RCC 7860 (cell line): ENCODE measurements at regions not wholly inside any gene's neighbourhood (a gene's known extent, or its start where the extent isn't known, plus 50 kb on each side); places are given as distances from the start of the nearest gene placed in this dataset.
A peak's percentile ranks its signal among the peaks of the same experiment; 100 is the strongest.
"Not testable (repeated sequence)": the region's sequence is repeated elsewhere in the genome, so short reads cannot be mapped to it uniquely, and the experiment has no call there.

ENCODE experiments used
- DNase-seq: peaks from one replicate; pipeline ENCODE4 v3.0.0-alpha.2; 2015; ENCODE audit warnings: low spot score
- FAIRE-seq: peaks from 2 replicates; lab custom pipeline; 2012; peaks lifted over from hg19 to GRCh38; lab: Jason Lieb, UNC

- FAIRE-seq (no peak), DNase-seq (no peak)
These were observed 56.3 kb downstream of the SOX14 start for GRCh38 chr3:137820366-137820765.

- DNase-seq: no peak
- no peak for FAIRE-seq
These were observed 71.0 kb downstream of the SOX14 start for GRCh38 chr3:137835096-137835495.

- DNase-seq: no peak
- no peak for FAIRE-seq
These were observed 81.1 kb downstream of the SOX14 start for GRCh38 chr3:137845194-137845593.

- no peak for DNase-seq
- FAIRE-seq: no peak
These were observed 81.6 kb downstream of the SOX14 start for GRCh38 chr3:137845666-137846065.

- FAIRE-seq (no peak), DNase-seq (no peak)
These were observed 88.3 kb downstream of the SOX14 start for GRCh38 chr3:137852391-137852830.

GRCh38 chr3:137854533-137855261, 90.6 kb downstream of the SOX14 start:
- no peak for DNase-seq
- no peak for FAIRE-seq

- DNase-seq (no peak), FAIRE-seq (no peak)
These were observed 101.9 kb downstream of the SOX14 start for GRCh38 chr3:137866001-137866400.

- FAIRE-seq: no peak
- DNase-seq: no peak
These were observed 102.8 kb downstream of the SOX14 start for GRCh38 chr3:137866933-137867332.

- FAIRE-seq: no peak
- no peak for DNase-seq
These were observed 103.5 kb downstream of the SOX14 start for GRCh38 chr3:137867611-137868010.

- DNase-seq: no peak
These were observed 104.9 kb downstream of the SOX14 start for GRCh38 chr3:137869022-137869421.

GRCh38 chr3:137872589-137872988, 108.5 kb downstream of the SOX14 start:
- DNase-seq, FAIRE-seq: not testable (repeated sequence)

More at GRCh38 chr3:137869022-137869421, 104.9 kb downstream of the SOX14 start:
- FAIRE-seq: no peak

- DNase-seq, FAIRE-seq: not testable (repeated sequence)
These were observed 113.1 kb upstream of the CLDN18 start for GRCh38 chr3:137896842-137897241.

- FAIRE-seq (no peak), DNase-seq (no peak)
These were observed 102.8 kb upstream of the CLDN18 start for GRCh38 chr3:137906985-137907649.

- DNase-seq (no peak), FAIRE-seq (no peak)
These were observed 85.3 kb upstream of the CLDN18 start for GRCh38 chr3:137924628-137925027.

GRCh38 chr3:137925080-137925479, 84.9 kb upstream of the CLDN18 start:
- no peak for DNase-seq

GRCh38 chr3:137926991-137927390, 83.0 kb upstream of the CLDN18 start:
- no peak for FAIRE-seq
- DNase-seq: no peak

More at GRCh38 chr3:137925080-137925479, 84.9 kb upstream of the CLDN18 start:
- no peak for FAIRE-seq

GRCh38 chr3:137930976-137931375, 79.0 kb upstream of the CLDN18 start:
- DNase-seq (no peak), FAIRE-seq (no peak)

GRCh38 chr3:137938876-137939275, 71.1 kb upstream of the CLDN18 start:
- DNase-seq (no peak), FAIRE-seq (no peak)

- DNase-seq (no peak), FAIRE-seq (no peak)
These were observed 65.4 kb upstream of the CLDN18 start for GRCh38 chr3:137944593-137944992.

GRCh38 chr3:137946356-137946973, 63.5 kb upstream of the CLDN18 start:
- DNase-seq: peak; percentile 23

GRCh38 chr3:137947117-137947516, 62.8 kb upstream of the CLDN18 start:
- FAIRE-seq: no peak
- no peak for DNase-seq

More at GRCh38 chr3:137946356-137946973, 63.5 kb upstream of the CLDN18 start:
- peak; percentile 46 for FAIRE-seq
